OCI-M2 (cell line): ENCODE measurements at regions not wholly inside any gene's neighbourhood (a gene's known extent, or its start where the extent isn't known, plus 50 kb on each side); places are given as distances from the start of the nearest gene placed in this dataset.
"Not testable (repeated sequence)": the region's sequence is repeated elsewhere in the genome, so short reads cannot be mapped to it uniquely, and the experiment has no call there.

ENCODE experiments used
- DNase-seq: peaks from one replicate; lab custom pipeline; 2025; ENCODE audit not compliant: unreplicated experiment; lab: John Stamatoyannopoulos, UW

DNA sequence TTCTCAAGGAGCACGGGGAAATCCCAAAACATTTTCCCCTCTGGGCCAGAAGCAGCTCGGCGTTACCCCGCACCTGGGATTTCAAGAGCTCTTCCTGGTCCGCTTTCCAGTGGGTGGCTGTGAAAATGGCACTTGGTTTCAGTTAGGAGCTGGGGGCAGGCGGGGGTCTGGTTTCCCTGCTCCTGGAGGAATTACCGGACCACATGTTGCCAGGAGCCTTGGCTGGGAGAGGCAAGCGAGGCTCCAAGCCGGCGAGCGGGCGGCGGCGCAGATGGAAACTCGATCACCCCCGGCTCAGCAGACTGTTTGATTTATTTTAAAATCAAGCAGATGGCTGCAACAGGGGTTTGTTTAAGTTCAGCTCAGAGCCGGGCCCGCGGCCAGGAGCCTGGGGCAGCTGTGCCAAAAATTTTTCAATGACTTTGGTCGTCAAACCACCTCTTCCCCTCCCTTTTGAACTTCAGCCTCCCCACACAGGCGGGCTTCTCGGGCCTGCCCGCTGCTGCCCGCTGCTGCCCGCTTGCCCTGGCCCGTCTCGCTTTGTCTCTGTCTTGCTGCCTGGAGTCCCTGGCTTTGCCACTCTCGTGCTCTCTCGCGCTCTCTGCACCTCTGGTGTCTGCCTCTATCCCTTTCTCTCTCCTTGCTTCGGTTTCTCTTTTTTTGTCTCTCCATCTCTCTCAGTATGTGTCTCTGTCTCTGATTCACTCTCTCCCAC, 108.0 kb upstream of the CIBAR2 start:
- no peak for DNase-seq

- DNase-seq = no peak
These were observed 108.9 kb upstream of the CIBAR2 start for GRCh38 chr16:85220964-85221731.

GRCh38 chr16:85221771-85222154, 109.5 kb upstream of the CIBAR2 start:
- no peak for DNase-seq

GRCh38 chr16:85222155-85222863, 110.0 kb upstream of the CIBAR2 start:
- DNase-seq = no peak

GRCh38 chr16:85225257-85225656, 113.0 kb upstream of the CIBAR2 start:
- DNase-seq = no peak

DNA sequence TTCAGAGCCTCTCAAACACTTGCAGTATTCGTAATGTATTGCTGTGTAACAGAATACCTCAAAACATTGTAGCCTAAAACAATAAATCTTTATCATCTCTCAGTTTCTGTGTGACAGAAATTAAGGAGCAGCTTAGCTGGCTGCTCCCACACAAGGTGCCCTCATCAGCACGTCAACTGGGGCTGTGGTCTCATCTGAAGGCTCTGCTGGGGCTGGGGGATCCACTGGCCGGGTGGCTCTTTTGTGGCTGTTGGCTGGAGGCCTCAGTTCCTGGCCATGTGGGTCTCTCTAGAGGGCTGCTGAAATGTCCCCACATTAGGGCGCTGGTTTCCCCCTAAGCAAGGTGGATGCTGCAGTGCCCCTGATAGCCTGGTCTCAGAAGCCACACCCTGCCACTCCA, 113.4 kb upstream of the CIBAR2 start:
- DNase-seq = no peak

- DNase-seq = no peak
These were observed 115.0 kb upstream of the CIBAR2 start for GRCh38 chr16:85227084-85227945.

- DNase-seq = no peak
These were observed 115.9 kb upstream of the CIBAR2 start for GRCh38 chr16:85227946-85228862.

- no peak for DNase-seq
These were observed 116.7 kb upstream of the CIBAR2 start for GRCh38 chr16:85228970-85229430.

DNA sequence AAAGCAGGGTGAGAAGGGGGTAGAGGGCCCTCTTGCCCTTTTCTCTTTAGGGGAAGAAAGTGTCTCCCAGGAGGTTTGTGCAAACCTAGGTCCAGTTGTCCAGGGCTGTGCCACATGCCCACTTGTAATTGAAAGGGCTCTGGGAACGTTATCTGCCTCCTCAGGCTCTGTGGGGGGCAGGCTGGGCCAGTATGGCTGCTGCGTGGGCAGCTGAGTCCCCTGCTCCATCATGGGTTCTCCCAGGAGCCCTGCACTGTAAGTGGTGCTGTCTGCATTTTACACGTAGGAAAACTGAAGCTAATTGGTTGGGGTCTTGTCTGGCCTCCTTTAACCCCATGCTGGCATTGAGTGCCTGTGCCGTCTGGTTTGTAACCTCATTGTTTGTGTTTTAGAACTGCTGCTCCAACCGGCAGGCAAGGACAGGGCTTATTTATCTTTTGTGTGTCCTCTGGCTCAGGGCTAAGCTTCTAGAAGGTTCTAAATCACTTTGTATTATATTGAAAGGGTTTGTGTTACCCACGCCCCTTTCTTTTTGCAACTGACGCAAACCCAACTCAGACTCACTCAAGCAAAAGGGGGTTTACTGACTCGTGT, 117.7 kb upstream of the CIBAR2 start:
- no peak for DNase-seq

DNA sequence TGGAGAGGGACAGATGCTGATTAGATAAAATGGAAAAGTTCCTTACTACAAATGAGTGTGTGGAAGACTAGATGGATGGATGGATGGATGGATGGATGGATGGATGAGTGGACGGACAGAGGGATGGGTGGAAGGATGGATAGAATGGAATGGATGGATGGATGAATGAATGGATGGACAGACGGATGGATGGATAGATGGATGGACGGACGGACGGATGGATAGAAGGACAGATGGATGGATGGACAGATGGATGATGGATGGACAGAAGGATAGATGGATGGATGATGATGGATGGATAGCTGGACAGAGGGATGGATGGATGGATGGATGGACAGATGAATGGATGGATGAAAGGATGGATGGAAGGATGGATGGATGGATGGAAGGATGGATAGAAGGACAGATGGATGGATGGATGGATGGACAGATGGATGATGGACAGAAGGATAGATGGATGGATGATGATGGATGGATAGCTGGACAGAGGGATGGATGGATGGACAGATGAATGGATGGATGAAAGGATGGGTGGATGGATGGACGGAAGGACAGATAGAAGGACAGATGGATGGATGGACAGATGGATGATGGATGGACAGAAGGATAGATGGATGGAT, 118.6 kb upstream of the CIBAR2 start:
- DNase-seq = not testable (repeated sequence)

DNA sequence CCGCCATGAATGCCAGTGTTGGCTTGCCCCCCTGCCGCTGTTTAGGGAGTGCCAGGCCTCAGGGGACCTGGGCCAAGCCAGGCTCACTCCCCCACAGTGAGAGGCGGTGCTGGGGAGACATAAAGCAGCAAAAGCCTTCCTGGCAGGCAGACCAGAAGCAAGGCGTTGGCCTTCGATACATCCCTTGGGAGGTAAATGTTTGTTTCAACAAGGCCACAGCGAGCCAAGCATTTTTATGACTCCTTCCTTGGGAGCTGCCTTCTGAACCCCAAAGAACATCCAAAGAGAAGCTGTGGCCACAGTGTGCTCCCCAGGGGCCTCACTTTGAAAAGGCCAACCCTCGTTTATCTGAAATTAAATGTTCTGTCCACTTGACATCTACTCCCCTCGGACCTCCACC, 119.7 kb upstream of the CIBAR2 start:
- no peak for DNase-seq

DNA sequence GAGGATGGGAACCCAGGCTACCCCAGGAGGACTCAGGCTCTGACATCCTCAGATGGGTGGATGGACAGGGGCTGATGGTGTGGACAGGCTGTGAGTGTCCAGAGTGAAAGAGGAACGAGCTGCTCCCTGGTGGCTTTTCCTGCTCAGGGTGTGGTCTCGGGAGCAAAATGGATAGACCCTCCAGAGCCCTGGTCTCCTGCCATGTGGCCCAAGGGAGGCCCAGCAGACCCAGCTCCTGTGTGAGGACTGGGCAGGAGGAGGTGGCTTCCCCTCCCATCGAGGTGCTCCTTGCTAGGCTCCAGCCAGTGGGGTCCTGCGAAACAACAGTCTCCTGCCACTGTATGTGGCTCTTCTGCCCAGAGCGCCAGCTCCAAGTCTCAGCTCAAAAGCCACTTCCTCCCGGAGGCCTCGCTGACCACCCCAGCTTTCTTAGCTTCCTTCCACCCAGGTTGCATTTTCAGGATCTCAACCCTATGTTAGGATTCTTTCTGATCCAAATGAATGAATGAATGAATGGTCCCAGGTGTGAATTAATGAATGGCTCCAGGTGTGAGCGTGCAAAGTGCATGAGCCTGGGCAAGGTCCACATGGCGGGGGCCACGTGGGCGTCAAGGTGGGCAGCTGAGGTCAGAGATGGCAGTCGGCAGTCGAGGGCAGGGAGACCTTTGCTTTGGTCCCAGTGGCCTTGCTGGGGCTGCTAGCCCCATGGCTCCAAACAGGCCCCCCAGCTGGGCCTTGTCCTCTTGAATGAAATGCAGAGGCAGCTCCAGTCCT, 120.3 kb upstream of the CIBAR2 start:
- no peak for DNase-seq

GRCh38 chr16:85233516-85233915, 121.2 kb upstream of the CIBAR2 start:
- no peak for DNase-seq

- DNase-seq = no peak
These were observed 122.3 kb upstream of the CIBAR2 start for GRCh38 chr16:85234310-85235204.

DNA sequence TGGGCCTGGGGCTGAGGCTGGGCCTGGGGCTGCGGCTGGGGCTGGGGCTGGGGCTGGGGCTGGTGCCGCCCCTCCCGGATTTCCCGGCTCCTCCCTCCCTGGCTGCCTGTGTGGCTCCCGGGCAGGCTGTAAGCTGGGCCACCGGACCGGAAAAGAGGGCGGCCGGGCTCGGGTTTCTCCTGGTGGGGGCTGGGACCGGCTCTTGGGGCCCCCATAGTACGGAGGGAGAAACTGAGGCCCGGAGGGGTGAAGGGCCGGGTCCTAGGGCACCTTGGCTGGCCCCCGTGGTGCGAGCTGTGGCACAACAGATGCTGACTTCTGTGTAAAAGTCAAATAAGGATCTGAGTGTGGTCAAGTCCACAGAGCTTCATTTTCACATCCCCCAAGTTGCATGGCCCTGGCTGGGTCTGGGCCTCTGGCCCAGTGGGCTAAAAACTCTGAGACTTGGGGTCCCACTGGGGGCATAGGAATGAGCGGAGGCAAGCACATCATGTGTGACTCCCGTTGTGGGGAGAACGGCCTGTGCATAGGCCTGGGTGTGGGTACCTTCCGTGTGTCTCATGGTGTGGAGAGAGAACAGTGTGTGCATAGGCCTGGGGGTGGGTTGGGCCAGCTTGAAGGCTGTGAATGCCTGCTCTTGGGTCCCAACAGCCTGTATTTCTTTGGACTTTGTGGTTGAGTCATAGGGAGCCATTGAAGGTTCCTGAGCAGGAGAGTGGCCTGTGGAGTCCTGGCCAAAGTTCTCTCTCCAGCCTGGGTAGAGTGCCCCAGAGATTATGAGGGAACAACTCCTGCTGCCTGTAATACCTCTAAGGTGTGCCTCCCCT, 123.9 kb upstream of the CIBAR2 start:
- DNase-seq = no peak

- no peak for DNase-seq
These were observed 124.5 kb upstream of the CIBAR2 start for GRCh38 chr16:85236818-85237150.
